PFSK-1 (cell line): ENCODE measurements at regions not wholly inside any gene's neighbourhood (a gene's known extent, or its start where the extent isn't known, plus 50 kb on each side); places are given as distances from the start of the nearest gene placed in this dataset.

Source experiments
- FOXP2 ChIP-seq: optimal IDR thresholded peaks from 2 replicates; pipeline ENCODE3; 2011; ENCODE audit warnings: borderline replicate concordance, control low read depth, inconsistent platforms; ENCODE audit not compliant: insufficient read depth; ENCODE audit errors: extremely low read length, extremely low read depth
- POLR2AphosphoS5 ChIP-seq: IDR thresholded peaks from 2 replicates; pipeline ENCODE4 v1.6.1; 2012; ENCODE audit warnings: low read depth, mild to moderate bottlenecking, control low read depth, low read length, moderate library complexity
- REST ChIP-seq, 2 experiments: IDR thresholded peaks; 2 replicates each; pipeline versions ENCODE4 v1.6.1 to v1.8.0; 2011 to 2012; ENCODE audit warnings: low read depth in 2 of 2, low read length in 2 of 2, control low read depth in 1 of 2, inconsistent platforms in 1 of 2, mild to moderate bottlenecking in 1 of 2, moderate library complexity in 1 of 2; ENCODE audit not compliant: insufficient read depth in 1 of 2
- SIN3A ChIP-seq: IDR thresholded peaks from 2 replicates; pipeline ENCODE4 v1.6.1; 2012; ENCODE audit warnings: mild to moderate bottlenecking, low read length, moderate library complexity, borderline replicate concordance; ENCODE audit not compliant: insufficient read depth
- TAF1 ChIP-seq: IDR thresholded peaks from 2 replicates; pipeline ENCODE4 v1.6.1; 2012; ENCODE audit warnings: low read length, control low read depth, borderline replicate concordance; ENCODE audit not compliant: insufficient read depth

GRCh38 chr14:98927986-98928385 lies 344.0 kb downstream of the BCL11B start:
- TF ChIP-seq SIN3A (no peak), FOXP2 (no peak), POLR2AphosphoS5 (no peak), REST (IDR thresholded peaks at IDR 0.05; ENCODE audit: insufficient read depth in 1 of 2, low read depth in 2 of 2, low read length in 2 of 2) (no peak), TAF1 (no peak)

- TF ChIP-seq TAF1 (no peak), FOXP2 (no peak), REST (IDR thresholded peaks at IDR 0.05; ENCODE audit: insufficient read depth in 1 of 2, low read depth in 2 of 2, low read length in 2 of 2) (no peak), SIN3A (no peak), POLR2AphosphoS5 (no peak)
These were observed 343.6 kb downstream of the BCL11B start for GRCh38 chr14:98928418-98928817.

GRCh38 chr14:98931126-98931525 lies 340.9 kb downstream of the BCL11B start:
- TF ChIP-seq TAF1 (no peak), REST (IDR thresholded peaks at IDR 0.05; ENCODE audit: insufficient read depth in 1 of 2, low read depth in 2 of 2, low read length in 2 of 2) (no peak), FOXP2 (no peak)

- TF ChIP-seq TAF1 = no peak
- TF ChIP-seq POLR2AphosphoS5 = no peak
- TF ChIP-seq SIN3A = no peak
- TF ChIP-seq REST (IDR thresholded peaks at IDR 0.05; ENCODE audit: insufficient read depth in 1 of 2, low read depth in 2 of 2, low read length in 2 of 2) = no peak
- no peak for TF ChIP-seq FOXP2
These were observed 340.1 kb downstream of the BCL11B start for GRCh38 chr14:98931911-98932310.
